K562 (cell line): ENCODE measurements at regions not wholly inside any gene's neighbourhood (a gene's known extent, or its start where the extent isn't known, plus 50 kb on each side); places are given as distances from the start of the nearest gene placed in this dataset.

ENCODE experiments used
- ATAC-seq: fragments of 200-7000 bp; cut with Tn5 transposase; 3 replicates; pipeline ENCODE4 v1.9.1; 2020; ENCODE audit warnings: moderate library complexity
- BruUV-seq: library from RNA; stranded (reverse); fragments of 400-500 nt; replicated peaks from 2 replicates; lab custom pipeline; 2021; lab: Mats Ljungman, UMichigan
- CTCF ChIA-PET: fragments of 300-600 bp; formaldehyde crosslinking; extraction: SDS; loops from one replicate; lab custom pipeline; 2021; ENCODE audit warnings: low intra/inter-chr PET ratio; lab: Yijun Ruan, JAX
- POLR2A ChIA-PET: fragments of 300-600, 350-650 bp; sonication (Branson Sonifier 250); formaldehyde crosslinking; extraction: SDS; loops from one replicate; lab custom pipeline; 2021; ENCODE audit warnings: antibody characterized with exemption, inconsistent platforms; lab: Yijun Ruan, JAX
- DNase-seq, 4 experiments: peaks; one replicate each; pipeline versions ENCODE4 v3.0.0 to v3.0.0-alpha.2; 2011 to 2018; ENCODE audit warnings: low spot score in 3 of 4, mixed read lengths in 3 of 4; ENCODE audit errors: extremely low read depth in 1 of 4
- FAIRE-seq: peaks from 2 replicates; lab custom pipeline; 2011; peaks lifted over from hg19 to GRCh38; lab: Jason Lieb, UNC
- H2AFZ ChIP-seq: 2 replicates; pipeline ENCODE4 v1.6.0; 2011; ENCODE audit warnings: low read depth, low read length, control low read depth, inconsistent platforms
- H3K27ac ChIP-seq: fragments of 200-600 bp; 3 replicates; pipeline ENCODE4 v1.8.0; 2011; ENCODE audit warnings: low read depth, mild to moderate bottlenecking, control low read depth, inconsistent platforms, low read length, moderate library complexity, mixed read lengths; ENCODE audit errors: extremely low read depth
- H3K27me3 ChIP-seq, 2 experiments: fragments of 300-600 bp in 1 of 2; 2 replicates in 1 of 2; 3 replicates in 1 of 2; pipeline versions ENCODE4 v1.6.0 to v1.8.0; 2011; ENCODE audit warnings: inconsistent platforms in 2 of 2, low read length in 2 of 2, mild to moderate bottlenecking in 1 of 2, mixed read lengths in 1 of 2, moderate library complexity in 1 of 2; ENCODE audit not compliant: control insufficient read depth in 2 of 2, insufficient read depth in 2 of 2
- H3K36me3 ChIP-seq: fragments of 300-600 bp; 3 replicates; pipeline ENCODE4 v1.8.0; 2011; ENCODE audit warnings: mild to moderate bottlenecking, low read length, inconsistent platforms; ENCODE audit not compliant: control insufficient read depth, insufficient read depth
- H3K4me1 ChIP-seq, 2 experiments: fragments of 200-600 bp in 1 of 2; replicated peaks in 1 of 2; 2 replicates in 1 of 2; 3 replicates in 1 of 2; pipeline versions ENCODE4 v1.5.1 to v1.8.0; 2011; ENCODE audit warnings: inconsistent platforms in 2 of 2, low read length in 2 of 2, mild to moderate bottlenecking in 1 of 2, mixed read lengths in 1 of 2, moderate library complexity in 1 of 2; ENCODE audit not compliant: control insufficient read depth in 2 of 2, insufficient read depth in 2 of 2
- H3K4me2 ChIP-seq: 2 replicates; pipeline ENCODE4 v1.6.1; 2011; ENCODE audit warnings: low read length, control low read depth, inconsistent platforms, mixed read lengths; ENCODE audit not compliant: insufficient read depth
- H3K4me3 ChIP-seq: fragments of 200-600 bp; sonication (generic), shearing (Covaris generic); 2 replicates; pipeline ENCODE4 v1.5.1; 2016; ENCODE audit warnings: control low read depth, inconsistent platforms
- H3K79me2 ChIP-seq: fragments of 200-600 bp; 3 replicates; pipeline ENCODE4 v1.8.0; 2011; ENCODE audit warnings: low read length, inconsistent platforms; ENCODE audit not compliant: control insufficient read depth, insufficient read depth
- H3K9ac ChIP-seq, 2 experiments: 2 replicates each; pipeline versions ENCODE4 v1.6.0 to v1.6.1; 2011; ENCODE audit warnings: low read depth in 2 of 2, low read length in 2 of 2, control low read depth in 1 of 2, inconsistent platforms in 1 of 2, mild to moderate bottlenecking in 1 of 2, mixed read lengths in 1 of 2; ENCODE audit not compliant: insufficient read depth in 1 of 2
- H3K9me1 ChIP-seq: one replicate; pipeline ENCODE4 v1.6.0; 2011; ENCODE audit warnings: inconsistent platforms, mild to moderate bottlenecking, low read length, moderate library complexity; ENCODE audit not compliant: control insufficient read depth, insufficient read depth
- H3K9me3 ChIP-seq: replicated peaks from 2 replicates; pipeline ENCODE4 v1.5.1; 2011; ENCODE audit warnings: low read depth, low read length, inconsistent platforms; ENCODE audit not compliant: control insufficient read depth, insufficient read depth
- H4K20me1 ChIP-seq: replicated peaks from 2 replicates; pipeline ENCODE4 v1.6.1; 2011; ENCODE audit warnings: low read length, inconsistent platforms, mixed read lengths; ENCODE audit not compliant: control insufficient read depth, insufficient read depth
- BMI1 ChIP-seq: fragments of 150-350 bp; IDR thresholded peaks from 2 replicates; pipeline ENCODE4 v1.6.1; 2014; ENCODE audit warnings: low read length
- MAFK ChIP-seq: IDR thresholded peaks from 2 replicates; pipeline ENCODE4 v1.6.1; 2011; ENCODE audit warnings: low read length, improper control_type of control experiment
- MAX ChIP-seq: sonication (generic); formaldehyde crosslinking; IDR thresholded peaks from 2 replicates; pipeline ENCODE4 v1.9.0; 2022; ENCODE audit warnings: mild to moderate bottlenecking, missing genetic modification reagents
- NEUROD1 ChIP-seq: fragments of 150-350 bp; IDR thresholded peaks from 2 replicates; pipeline ENCODE4 v1.6.1; 2014; ENCODE audit warnings: borderline replicate concordance, low read length, low read depth; ENCODE audit not compliant: partially characterized antibody
- NR1H2 ChIP-seq: sonication (generic); formaldehyde crosslinking; IDR thresholded peaks from 2 replicates; pipeline ENCODE4 v1.4.0; 2020; ENCODE audit warnings: mild to moderate bottlenecking, missing genetic modification reagents
- STAT5A ChIP-seq: IDR thresholded peaks from 2 replicates; pipeline ENCODE4 v1.6.1; 2012; ENCODE audit warnings: low read length, inconsistent platforms, borderline replicate concordance
- ZNF165 ChIP-seq: fragments of 250-450 bp; sonication (Bioruptor Pico); IDR thresholded peaks from 2 replicates; pipeline ENCODE4 v1.4.0; 2020; ENCODE audit warnings: borderline replicate concordance
- ZNF277 ChIP-seq: fragments of 250-450 bp; sonication (Bioruptor Pico); IDR thresholded peaks from 2 replicates; pipeline ENCODE4 v1.8.0; 2022; ENCODE audit warnings: inconsistent platforms, mild to moderate bottlenecking, moderate library complexity, borderline replicate concordance
- ZNF318 ChIP-seq, 2 experiments: fragments of 450-650 bp; IDR thresholded peaks; 2 replicates each; pipeline ENCODE4 v1.6.1; 2016; ENCODE audit warnings: mild to moderate bottlenecking in 2 of 2, borderline replicate concordance in 1 of 2, low read depth in 1 of 2, moderate library complexity in 1 of 2
- ZNF512 ChIP-seq: IDR thresholded peaks from 2 replicates; pipeline ENCODE4 v1.6.1; 2016; ENCODE audit warnings: missing genetic modification characterization, missing compliant biosample characterization
- WGBS: fragments of 100-300 bp; shearing (Covaris generic); methylation state at CpG from one replicate; pipeline ENCODE4 v1.1.6; 2016; ENCODE audit warnings: low coverage, mixed read lengths; ENCODE audit not compliant: insufficient coverage; ENCODE audit errors: missing lambda C conversion rate; 5-methylcytosine and 5-hydroxymethylcytosine counted together
- in situ Hi-C: fragments of 300-500 bp; cut with MboI; formaldehyde crosslinking; loops from 4 replicates; pipeline ENCODE4 v1.15.0; 2018; ENCODE audit warnings: inconsistent platforms, mixed read lengths
- intact Hi-C: fragments of 100-400 bp; cut with micrococcal nuclease; formaldehyde crosslinking; loops from 2 replicates; pipeline ENCODE4 v1.14.2; 2022

GRCh38 chr11:13841393-13841792, 121.1 kb upstream of the SPON1 start:
- DNase-seq (no peak), FAIRE-seq (no peak), ATAC-seq (no peak)
- no TSS peak for BruUV-seq
- POLR2A ChIA-PET, result interaction anchor here (0.5 kb wide), 1 partner anchor 29 kb away, joined by 3 read pairs; no protein-coding TSS in a partner anchor
- in situ Hi-C loops, result no loop called here
- Histone ChIP-seq H3K36me3 (no peaks in the 10 kb centered on the region), H3K9me1 (no peaks in the 10 kb centered on the region), H4K20me1 (no peaks in the 10 kb centered on the region), H3K4me2 (no peak overlapping the region), H3K27me3 (0 out of 5 replicates have a peak, but pooled peaks cover 2 to 3% of the 10 kb centered on the region in 2 experiments), H3K27ac (no peak overlapping the region), H3K79me2 (no peaks in the 10 kb centered on the region), H3K4me3 (no peak overlapping the region), H3K9me3 (no peaks in the 10 kb centered on the region), H2AFZ (no peak overlapping the region), H3K9ac (no peak overlapping the region), H3K4me1 (0 out of 5 replicates have a peak, but pooled peaks cover 0 to 4% of the 10 kb centered on the region in 2 experiments)
- intact Hi-C loops, result no loop called here
- 5% methylated on average over 3 of the region's 3 CpGs for WGBS
- CTCF ChIA-PET, result interaction anchor here (0.6 kb wide), 1 partner anchor 61 kb away, joined by 3 read pairs; no protein-coding TSS in a partner anchor
- TF ChIP-seq ZNF165 (no peak), NR1H2 (CRISPR knock-in tag) (no peak), ZNF318 (IDR thresholded peaks at IDR 0.05; ENCODE audit: borderline replicate concordance in 1 of 2, low read depth in 1 of 2) (no peak), ZNF512 (no peak), MAX (CRISPR knock-in tag) (no peak), MAFK (no peak), ZNF277 (CRISPR knock-in tag) (no peak), NEUROD1 (no peak), STAT5A (no peak), BMI1 (no peak)
